ENCODE measurements at regions not wholly inside any gene's neighbourhood (a gene's known extent, or its start where the extent isn't known, plus 50 kb on each side); places are given as distances from the start of the nearest gene placed in this dataset.
"Not testable (repeated sequence)": the region's sequence is repeated elsewhere in the genome, so short reads cannot be mapped to it uniquely, and the experiment has no call there.

GRCh38 chr11:38751421-38751820, 2153.4 kb upstream of the RAG2 start:
- Histone ChIP-seq H3K27me3 (no peaks in the 10 kb centered on the region), H3K36me3 (no peaks in the 10 kb centered on the region), H3K4me1 (no peaks in the 10 kb centered on the region), H3K9me3 (peaks cover 0 to 16% of the 10 kb centered on the region in 2 donors), H3K4me3 (no peak overlapping the region), H3K27ac (no peak overlapping the region)
- no peak for ATAC-seq
- DNase-seq, result no peak
- intact Hi-C loops (cut with DNase I), result no loop called here
- TF ChIP-seq CTCF (IDR thresholded peaks at IDR 0.05), result no peak

GRCh38 chr11:38746516-38746915, 2148.5 kb upstream of the RAG2 start:
- H3K4me1 ChIP-seq; H3K9me3 ChIP-seq; intact Hi-C loops (cut with DNase I); DNase-seq; H3K27ac ChIP-seq; H3K36me3 ChIP-seq; H3K4me3 ChIP-seq; H3K27me3 ChIP-seq; ATAC-seq: not testable (repeated sequence)

- peaks cover 0 to 6% of the 10 kb centered on the region in 2 donors for H3K9me3 ChIP-seq
- no peak overlapping the region for H3K4me3 ChIP-seq
- H3K4me1 ChIP-seq, result no peaks in the 10 kb centered on the region
- H3K27me3 ChIP-seq, result no peaks in the 10 kb centered on the region
- no peak for TF ChIP-seq CTCF (IDR thresholded peaks at IDR 0.05)
- intact Hi-C loops (cut with DNase I), result no loop called here
- ATAC-seq (no peak), DNase-seq (no peak)
- no peak overlapping the region for H3K27ac ChIP-seq
- H3K36me3 ChIP-seq, result no peaks in the 10 kb centered on the region
Observed at GRCh38 chr11:38723361-38723760, 2125.3 kb upstream of the RAG2 start.

GRCh38 chr11:38721586-38722315, 2123.7 kb upstream of the RAG2 start:
- DNase-seq (peak in 2 of 4 donors; percentile 13 to 24), ATAC-seq (no peak)
- no peaks in the 10 kb centered on the region for H3K27me3 ChIP-seq
- no peaks in the 10 kb centered on the region for H3K36me3 ChIP-seq
- H3K9me3 ChIP-seq, result peaks cover 0 to 2% of the 10 kb centered on the region in 2 donors
- H3K27ac ChIP-seq, result no peak overlapping the region
- H3K4me3 ChIP-seq, result no peak overlapping the region
- H3K4me1 ChIP-seq, result no peaks in the 10 kb centered on the region
- intact Hi-C loops (cut with DNase I), result no loop called here
- TF ChIP-seq CTCF (IDR thresholded peaks at IDR 0.05), result no peak

- Histone ChIP-seq H3K4me1 (no peaks in the 10 kb centered on the region), H3K27me3 (no peaks in the 10 kb centered on the region), H3K4me3 (no peak overlapping the region), H3K9me3 (peaks cover 0 to 2% of the 10 kb centered on the region in 2 donors), H3K36me3 (no peaks in the 10 kb centered on the region), H3K27ac (no peak overlapping the region)
- intact Hi-C loops (cut with DNase I), result no loop called here
- TF ChIP-seq CTCF (IDR thresholded peaks at IDR 0.05), result no peak
- ATAC-seq (no peak), DNase-seq (no peak)
Observed at GRCh38 chr11:38718659-38719058, 2120.6 kb upstream of the RAG2 start.

GRCh38 chr11:38718049-38718448, 2120.0 kb upstream of the RAG2 start:
- no peak for TF ChIP-seq CTCF (IDR thresholded peaks at IDR 0.05)
- Histone ChIP-seq H3K27me3 (no peaks in the 10 kb centered on the region), H3K27ac (no peak overlapping the region), H3K4me1 (no peaks in the 10 kb centered on the region), H3K9me3 (peaks cover 0 to under 1% of the 10 kb centered on the region in 2 donors), H3K36me3 (no peaks in the 10 kb centered on the region), H3K4me3 (no peak overlapping the region)
- ATAC-seq, result no peak
- no peak for DNase-seq
- intact Hi-C loops (cut with DNase I), result no loop called here
